PC-9 (cell line): ENCODE measurements at regions not wholly inside any gene's neighbourhood (a gene's known extent, or its start where the extent isn't known, plus 50 kb on each side); places are given as distances from the start of the nearest gene placed in this dataset.

Experiments
- EZH2 ChIP-seq: fragments of 200-600 bp; sonication (generic); IDR thresholded peaks from 2 replicates; pipeline ENCODE4 v1.8.0; 2017; ENCODE audit warnings: antibody characterized with exemption, low read depth
- TF ChIP-seq, protein P1 (sequence below): fragments of 200-600 bp; sonication (generic); conservative IDR thresholded peaks from 2 replicates; pipeline ENCODE4 v1.6.1; 2017; ENCODE audit warnings: mixed run types, antibody characterized with exemption, mild to moderate bottlenecking, moderate library complexity

DNA sequence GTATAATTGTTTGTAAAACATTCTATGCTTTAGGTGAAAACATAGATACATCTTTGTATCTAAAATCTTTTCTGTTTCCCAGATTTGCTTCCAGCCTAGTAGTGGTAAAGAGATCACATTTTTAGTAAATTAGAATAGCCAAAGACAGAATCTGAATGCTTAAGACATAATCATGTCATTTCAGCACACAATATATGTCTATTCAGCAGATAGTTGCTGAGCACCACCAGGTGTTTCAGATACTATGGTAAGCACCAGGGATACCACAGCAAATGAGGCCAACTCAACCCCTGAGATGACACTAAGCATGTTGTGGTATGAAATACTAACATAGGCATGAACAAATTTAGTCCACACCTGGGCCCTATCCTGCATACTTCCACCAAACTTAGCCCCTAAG lies 195.2 kb upstream of the SOX14 start:
- TF ChIP-seq, protein P1, sequence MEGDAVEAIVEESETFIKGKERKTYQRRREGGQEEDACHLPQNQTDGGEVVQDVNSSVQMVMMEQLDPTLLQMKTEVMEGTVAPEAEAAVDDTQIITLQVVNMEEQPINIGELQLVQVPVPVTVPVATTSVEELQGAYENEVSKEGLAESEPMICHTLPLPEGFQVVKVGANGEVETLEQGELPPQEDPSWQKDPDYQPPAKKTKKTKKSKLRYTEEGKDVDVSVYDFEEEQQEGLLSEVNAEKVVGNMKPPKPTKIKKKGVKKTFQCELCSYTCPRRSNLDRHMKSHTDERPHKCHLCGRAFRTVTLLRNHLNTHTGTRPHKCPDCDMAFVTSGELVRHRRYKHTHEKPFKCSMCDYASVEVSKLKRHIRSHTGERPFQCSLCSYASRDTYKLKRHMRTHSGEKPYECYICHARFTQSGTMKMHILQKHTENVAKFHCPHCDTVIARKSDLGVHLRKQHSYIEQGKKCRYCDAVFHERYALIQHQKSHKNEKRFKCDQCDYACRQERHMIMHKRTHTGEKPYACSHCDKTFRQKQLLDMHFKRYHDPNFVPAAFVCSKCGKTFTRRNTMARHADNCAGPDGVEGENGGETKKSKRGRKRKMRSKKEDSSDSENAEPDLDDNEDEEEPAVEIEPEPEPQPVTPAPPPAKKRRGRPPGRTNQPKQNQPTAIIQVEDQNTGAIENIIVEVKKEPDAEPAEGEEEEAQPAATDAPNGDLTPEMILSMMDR, result no peak
- no peak for TF ChIP-seq EZH2
